ENCODE measurements at regions not wholly inside any gene's neighbourhood (a gene's known extent, or its start where the extent isn't known, plus 50 kb on each side); places are given as distances from the start of the nearest gene placed in this dataset.

DNA sequence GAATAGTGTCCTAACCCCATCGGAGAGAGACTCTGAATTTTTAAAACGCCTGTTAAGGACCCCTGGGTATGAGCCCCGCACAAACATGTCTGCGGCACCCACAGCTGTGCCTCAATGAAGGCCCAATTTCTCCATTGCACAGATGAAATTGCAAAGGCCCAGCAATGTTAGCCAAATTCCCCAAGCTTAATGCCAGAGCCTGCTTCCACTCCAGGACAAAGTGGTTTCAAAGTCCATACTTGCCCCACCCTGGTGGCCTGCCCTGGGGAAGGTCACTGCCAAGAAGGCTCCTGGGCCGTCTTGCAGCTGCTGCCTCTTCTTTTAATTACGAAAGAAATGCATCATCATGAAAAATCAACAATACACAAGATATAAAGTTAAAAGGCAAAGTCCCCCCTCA, 1179.7 kb downstream of the VRK1 start:
- FAIRE-seq (no peak), DNase-seq (ENCODE audit: low read depth, low spot score) (no peak)
- Histone ChIP-seq H3K4me3 (replicated peaks in 1 of 3; ENCODE audit: insufficient read depth in 1 of 3, low read depth in 1 of 3, low read length in 3 of 3) (no peak overlapping the region), H4K20me1 (replicated peaks; ENCODE audit: control insufficient read depth, extremely low read depth, insufficient read depth, low read length) (no peaks in the 10 kb centered on the region), H3K27ac (ENCODE audit: insufficient read depth, low read depth, low read length) (no peak overlapping the region), H3K27me3 (ENCODE audit: control insufficient read depth in 2 of 2, insufficient read depth in 2 of 2, low read length in 2 of 2) (no peaks in the 10 kb centered on the region), H2AFZ (ENCODE audit: low read depth, low read length) (no peak overlapping the region), H3K36me3 (ENCODE audit: control insufficient read depth in 2 of 2, extremely low read depth in 1 of 2, insufficient read depth in 2 of 2, low read length in 2 of 2) (no peaks in the 10 kb centered on the region), H3K4me1 (ENCODE audit: control insufficient read depth, extremely low read depth, insufficient read depth, low read length) (no peaks in the 10 kb centered on the region), H3K4me2 (ENCODE audit: insufficient read depth, low read length) (no peak overlapping the region), H3K9me3 (replicated peaks; ENCODE audit: control insufficient read depth, insufficient read depth, low read length) (no peaks in the 10 kb centered on the region), H3K9me1 (replicated peaks; ENCODE audit: control insufficient read depth, extremely low read depth, insufficient read depth, low read length) (no peaks in the 10 kb centered on the region), H3K9ac (replicated peaks; ENCODE audit: extremely low read depth, insufficient read depth, low read length) (no peak overlapping the region), H3K79me2 (ENCODE audit: control insufficient read depth, insufficient read depth, low read length) (no peaks in the 10 kb centered on the region)
- ChIA-PET POLR2A (no interaction called here), CTCF (no interaction called here)
- TF ChIP-seq, protein P1, sequence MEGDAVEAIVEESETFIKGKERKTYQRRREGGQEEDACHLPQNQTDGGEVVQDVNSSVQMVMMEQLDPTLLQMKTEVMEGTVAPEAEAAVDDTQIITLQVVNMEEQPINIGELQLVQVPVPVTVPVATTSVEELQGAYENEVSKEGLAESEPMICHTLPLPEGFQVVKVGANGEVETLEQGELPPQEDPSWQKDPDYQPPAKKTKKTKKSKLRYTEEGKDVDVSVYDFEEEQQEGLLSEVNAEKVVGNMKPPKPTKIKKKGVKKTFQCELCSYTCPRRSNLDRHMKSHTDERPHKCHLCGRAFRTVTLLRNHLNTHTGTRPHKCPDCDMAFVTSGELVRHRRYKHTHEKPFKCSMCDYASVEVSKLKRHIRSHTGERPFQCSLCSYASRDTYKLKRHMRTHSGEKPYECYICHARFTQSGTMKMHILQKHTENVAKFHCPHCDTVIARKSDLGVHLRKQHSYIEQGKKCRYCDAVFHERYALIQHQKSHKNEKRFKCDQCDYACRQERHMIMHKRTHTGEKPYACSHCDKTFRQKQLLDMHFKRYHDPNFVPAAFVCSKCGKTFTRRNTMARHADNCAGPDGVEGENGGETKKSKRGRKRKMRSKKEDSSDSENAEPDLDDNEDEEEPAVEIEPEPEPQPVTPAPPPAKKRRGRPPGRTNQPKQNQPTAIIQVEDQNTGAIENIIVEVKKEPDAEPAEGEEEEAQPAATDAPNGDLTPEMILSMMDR (IDR thresholded peaks at IDR 0.05; ENCODE audit: extremely low read depth in 1 of 2, insufficient read depth in 1 of 2, low read depth in 1 of 2, low read length in 2 of 2): no peak
- TF ChIP-seq MYC (IDR thresholded peaks at IDR 0.05; ENCODE audit: low read depth, low read length) (no peak), JUN (IDR thresholded peaks at IDR 0.05; ENCODE audit: borderline replicate concordance, insufficient read depth, insufficient read length, low read depth) (no peak), MAX (IDR thresholded peaks at IDR 0.05; ENCODE audit: insufficient read depth, insufficient read length) (no peak), GATA2 (IDR thresholded peaks at IDR 0.05; ENCODE audit: insufficient read depth, insufficient read length, low read depth, low read length) (no peak), FOS (IDR thresholded peaks at IDR 0.05; ENCODE audit: borderline replicate concordance, insufficient read depth, low read length) (no peak), POLR2AphosphoS5 (IDR thresholded peaks at IDR 0.05; ENCODE audit: insufficient read depth, low read depth, low read length) (no peak), POLR2A (IDR thresholded peaks at IDR 0.05; ENCODE audit: low read depth, low read length) (no peak), EZH2 (IDR thresholded peaks at IDR 0.05; ENCODE audit: borderline replicate concordance, low read depth, low read length, severe bottlenecking) (no peak)
- dilution Hi-C loops (cut with MboI; ENCODE audit: extremely low pct_ligation_motif_present, low sequenced_read_pairs) (no loop called here), intact Hi-C loops (cut with micrococcal nuclease) (no loop called here)
- BruUV-seq (replicated peaks): no TSS peak
